Duodenal mucosa (tissue), 2 donors: ENCODE measurements at regions not wholly inside any gene's neighbourhood (a gene's known extent, or its start where the extent isn't known, plus 50 kb on each side); places are given as distances from the start of the nearest gene placed in this dataset.

ENCODE experiments used
- H3K27ac ChIP-seq: one replicate; pipeline ENCODE4 v1.7.0; 2013; ENCODE audit warnings: low read depth, low read length
- H3K27me3 ChIP-seq, 2 donors: one replicate each; pipeline ENCODE4 v1.7.0; 2013; ENCODE audit warnings: low read length in 2 of 2, control low read depth in 1 of 2; ENCODE audit not compliant: insufficient read depth in 2 of 2, control insufficient read depth in 1 of 2
- H3K36me3 ChIP-seq, 2 donors: one replicate each; pipeline ENCODE4 v1.7.0; 2013; ENCODE audit warnings: low read length in 2 of 2, control low read depth in 1 of 2; ENCODE audit not compliant: insufficient read depth in 2 of 2, control insufficient read depth in 1 of 2
- H3K4me1 ChIP-seq, 2 donors: one replicate each; pipeline ENCODE4 v1.7.0; 2013; ENCODE audit warnings: low read length in 2 of 2, control low read depth in 1 of 2; ENCODE audit not compliant: insufficient read depth in 2 of 2, control insufficient read depth in 1 of 2
- H3K4me3 ChIP-seq, 2 donors: one replicate each; pipeline ENCODE4 v1.7.0; 2013; ENCODE audit warnings: low read length in 2 of 2, low read depth in 1 of 2
- H3K9ac ChIP-seq, 2 donors: one replicate each; pipeline ENCODE4 v1.7.0; 2013; ENCODE audit warnings: low read length in 2 of 2, low read depth in 1 of 2
- H3K9me3 ChIP-seq, 2 donors: one replicate each; pipeline ENCODE4 v1.7.0; 2013; ENCODE audit warnings: low read length in 2 of 2, control low read depth in 1 of 2; ENCODE audit not compliant: control insufficient read depth in 1 of 2

DNA sequence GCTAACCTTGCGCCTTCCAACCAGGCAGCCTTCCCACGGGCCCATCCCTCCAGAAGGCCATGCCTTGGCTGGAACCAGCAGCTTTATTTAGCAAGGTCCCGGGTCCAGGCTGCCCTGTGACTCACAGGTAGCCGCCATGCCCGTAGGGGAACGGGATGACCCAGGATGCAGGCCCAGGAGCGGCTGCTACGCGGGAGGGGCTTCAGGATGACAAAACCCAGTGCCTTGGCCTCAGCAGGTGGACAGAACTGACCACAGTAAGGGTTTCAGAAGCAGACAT lies 63.3 kb downstream of the RTP5 start:
- H3K9me3 ChIP-seq: no peaks in the 10 kb centered on the region
- no peak overlapping the region for H3K27ac ChIP-seq

DNA sequence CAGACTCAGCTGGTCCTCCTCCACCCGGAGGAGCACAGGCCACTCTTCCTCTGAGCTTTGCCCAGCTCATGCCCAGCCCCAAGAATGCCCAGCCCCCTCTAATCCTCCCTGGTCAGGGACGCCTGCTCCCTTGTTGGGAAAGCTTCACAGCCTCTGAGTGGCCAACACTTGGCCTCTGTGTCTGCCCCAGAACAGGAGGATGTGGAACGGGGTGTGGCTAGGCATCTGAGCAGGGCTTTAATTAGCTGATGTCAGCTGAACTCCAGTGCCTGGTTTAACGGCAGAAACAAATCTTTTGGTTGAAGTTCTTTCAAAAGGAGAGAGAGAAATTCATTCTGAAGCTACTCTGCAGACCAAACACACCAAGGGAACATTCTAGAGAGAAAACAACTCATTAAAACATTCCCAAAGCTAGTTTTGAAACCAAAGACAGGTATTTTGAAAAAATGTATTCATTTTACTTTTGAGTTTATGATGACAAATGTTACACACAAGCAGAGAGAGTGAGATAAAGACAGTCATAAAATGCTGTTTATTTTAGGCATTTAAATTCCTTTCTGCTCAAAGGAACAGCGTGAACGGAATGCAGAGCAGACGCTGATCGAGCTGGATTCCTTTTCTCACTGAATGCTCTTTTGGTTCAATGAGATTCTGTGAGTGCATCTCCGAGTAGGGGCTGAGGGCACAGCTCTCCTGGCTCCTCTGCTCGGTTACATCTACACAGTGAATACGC lies 63.8 kb downstream of the RTP5 start:
- no peak overlapping the region for H3K4me3 ChIP-seq
- no peak overlapping the region for H3K27ac ChIP-seq
- no peaks in the 10 kb centered on the region for H3K9me3 ChIP-seq
- no peaks in the 10 kb centered on the region for H3K36me3 ChIP-seq
- no peaks in the 10 kb centered on the region for H3K27me3 ChIP-seq
- peaks cover 0 to 4% of the 10 kb centered on the region in 2 donors for H3K4me1 ChIP-seq
- no peak overlapping the region for H3K9ac ChIP-seq

More for the DNA sequence above, 63.3 kb downstream of the RTP5 start:
- no peaks in the 10 kb centered on the region for H3K36me3 ChIP-seq
- H3K9ac ChIP-seq: no peak overlapping the region
- H3K4me3 ChIP-seq: no peak overlapping the region
- peaks cover 0 to 4% of the 10 kb centered on the region in 2 donors for H3K4me1 ChIP-seq
- no peaks in the 10 kb centered on the region for H3K27me3 ChIP-seq

DNA sequence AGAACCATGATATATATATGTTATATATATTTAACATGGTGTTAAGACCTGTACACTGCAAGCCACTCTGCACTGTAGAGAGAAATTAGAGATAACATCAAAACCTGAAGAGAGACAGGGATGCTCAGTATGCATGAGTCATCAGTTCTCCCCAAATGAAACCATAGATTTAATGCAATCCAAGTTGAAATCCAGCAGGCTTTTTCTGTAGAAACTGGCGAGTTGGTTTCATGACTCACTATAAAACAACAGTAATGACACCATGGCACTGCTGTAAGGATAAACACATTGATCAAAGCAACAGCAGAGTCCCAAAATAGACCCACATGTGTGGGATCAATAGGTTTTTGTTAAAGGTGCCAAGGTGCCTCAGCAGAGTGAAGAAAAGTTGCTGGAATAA lies 65.8 kb downstream of the RTP5 start:
- Histone ChIP-seq H3K27ac (no peak overlapping the region), H3K27me3 (no peaks in the 10 kb centered on the region), H3K9me3 (peaks cover 0 to 1% of the 10 kb centered on the region in 2 donors), H3K36me3 (no peaks in the 10 kb centered on the region), H3K4me1 (peaks cover 0 to 4% of the 10 kb centered on the region in 2 donors), H3K4me3 (no peak overlapping the region), H3K9ac (no peak overlapping the region)

DNA sequence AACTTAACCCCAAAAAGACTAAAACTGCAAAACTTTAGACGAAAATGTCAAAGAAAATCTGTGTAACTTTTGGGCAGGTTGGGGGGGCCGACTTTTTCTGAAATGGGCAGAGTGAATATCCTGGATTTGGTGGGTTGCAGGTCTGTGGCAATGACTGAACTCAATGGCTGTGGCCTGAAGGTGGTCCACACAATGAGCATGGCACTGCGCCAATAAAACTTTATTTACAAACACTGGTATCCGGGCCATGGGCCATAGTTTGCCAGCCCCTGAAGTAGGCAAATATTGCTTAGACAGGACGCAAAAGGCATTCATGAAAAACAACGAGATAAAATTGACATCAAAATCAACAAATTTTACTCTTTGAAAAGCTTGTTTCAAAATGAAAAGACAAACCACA lies 66.2 kb downstream of the RTP5 start:
- H3K4me3 ChIP-seq: no peak overlapping the region
- H3K27ac ChIP-seq: no peak overlapping the region
- H3K9ac ChIP-seq: no peak overlapping the region
- peaks cover 3 to 5% of the 10 kb centered on the region in 2 donors for H3K9me3 ChIP-seq
- H3K36me3 ChIP-seq: no peaks in the 10 kb centered on the region
- no peaks in the 10 kb centered on the region for H3K27me3 ChIP-seq
- H3K4me1 ChIP-seq: peaks cover 0 to 4% of the 10 kb centered on the region in 2 donors

DNA sequence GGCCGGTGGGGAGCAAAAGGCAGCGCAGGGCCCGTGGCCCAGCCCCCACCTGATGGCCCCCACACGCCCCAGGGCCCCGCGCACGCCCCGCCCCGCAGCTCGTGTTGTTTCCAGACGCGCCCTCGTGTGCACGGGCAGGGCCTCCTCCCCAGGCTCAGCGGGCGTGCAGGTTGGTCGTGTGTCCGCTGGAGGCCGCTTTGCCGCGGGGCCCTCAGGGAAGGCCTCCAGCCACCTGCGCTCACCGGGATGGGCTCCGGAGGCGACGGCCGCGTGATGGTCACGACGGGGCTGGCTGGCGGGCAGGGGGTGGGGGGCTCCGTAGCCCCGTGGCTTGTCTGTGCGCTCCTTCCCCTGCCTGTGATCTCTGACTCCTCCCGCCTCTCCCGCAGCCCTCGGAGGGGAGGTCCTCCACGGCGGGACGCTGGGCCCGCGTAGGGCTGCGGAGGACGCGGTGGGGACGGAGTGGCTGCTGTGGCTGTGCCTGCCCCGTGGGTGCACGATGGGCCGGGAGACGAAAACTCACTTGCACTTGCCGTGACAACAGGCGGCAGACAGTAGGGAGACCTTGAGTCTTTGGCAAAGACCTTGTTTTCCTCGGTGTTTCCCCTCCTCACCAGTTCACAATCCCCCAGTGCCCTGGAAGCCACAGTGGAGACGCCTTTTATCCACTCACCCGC lies 67.1 kb downstream of the RTP5 start:
- Histone ChIP-seq H3K27me3 (no peaks in the 10 kb centered on the region), H3K4me3 (no peak overlapping the region), H3K36me3 (no peaks in the 10 kb centered on the region), H3K9me3 (peaks cover 3 to 5% of the 10 kb centered on the region in 2 donors), H3K27ac (no peak overlapping the region), H3K4me1 (peaks cover 0 to 4% of the 10 kb centered on the region in 2 donors), H3K9ac (no peak overlapping the region)

DNA sequence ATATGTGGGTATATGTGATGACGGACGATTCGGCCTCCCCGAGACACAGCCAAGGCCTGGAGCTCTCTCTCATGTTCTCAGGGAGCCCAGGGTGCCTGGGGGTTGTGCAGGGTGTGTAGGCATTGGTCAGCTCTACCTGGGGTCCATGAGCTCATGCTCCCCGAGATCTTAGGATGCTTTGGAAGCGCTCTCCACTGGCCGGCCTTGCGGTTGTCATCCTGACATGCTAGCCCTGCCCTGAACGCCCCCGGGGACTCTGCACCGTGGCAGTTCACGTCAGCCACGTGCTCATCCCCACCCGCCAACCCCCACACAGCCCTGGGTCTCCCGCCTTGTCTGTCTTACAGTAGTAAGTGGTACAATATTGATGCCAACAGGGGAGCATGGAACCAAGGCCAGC lies 67.8 kb downstream of the RTP5 start:
- Histone ChIP-seq H3K27me3 (no peaks in the 10 kb centered on the region), H3K9ac (no peak overlapping the region), H3K4me3 (no peak overlapping the region), H3K36me3 (no peaks in the 10 kb centered on the region), H3K4me1 (peaks cover 3 to 4% of the 10 kb centered on the region in 2 donors), H3K9me3 (peaks cover 3 to 5% of the 10 kb centered on the region in 2 donors), H3K27ac (no peak overlapping the region)

DNA sequence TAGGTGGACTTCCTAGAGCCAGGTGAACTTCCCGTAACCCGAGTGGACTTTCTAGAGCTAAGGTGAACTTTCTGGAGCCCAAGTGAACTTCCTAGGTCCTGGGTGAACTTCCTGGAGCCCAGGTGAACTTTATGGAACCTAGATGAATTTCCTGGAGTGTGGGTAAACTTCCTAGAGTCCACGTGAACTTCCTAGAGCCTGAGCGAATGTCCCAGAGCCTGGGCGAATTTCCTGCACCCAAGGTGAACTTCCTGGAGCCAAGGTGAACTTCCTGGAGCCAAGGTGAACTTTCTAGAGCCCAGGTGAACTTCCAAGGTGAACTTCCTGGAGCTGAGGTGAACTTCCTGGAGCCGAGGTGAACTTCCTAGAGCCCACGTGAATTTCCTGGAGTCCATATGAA lies 70.0 kb downstream of the RTP5 start:
- H3K27ac ChIP-seq: no peak overlapping the region
- H3K4me1 ChIP-seq: peaks cover 0 to 3% of the 10 kb centered on the region in 2 donors
- no peaks in the 10 kb centered on the region for H3K36me3 ChIP-seq
- H3K4me3 ChIP-seq: no peak overlapping the region
- no peaks in the 10 kb centered on the region for H3K27me3 ChIP-seq
- H3K9me3 ChIP-seq: peaks cover 3 to 5% of the 10 kb centered on the region in 2 donors
- H3K9ac ChIP-seq: no peak overlapping the region

DNA sequence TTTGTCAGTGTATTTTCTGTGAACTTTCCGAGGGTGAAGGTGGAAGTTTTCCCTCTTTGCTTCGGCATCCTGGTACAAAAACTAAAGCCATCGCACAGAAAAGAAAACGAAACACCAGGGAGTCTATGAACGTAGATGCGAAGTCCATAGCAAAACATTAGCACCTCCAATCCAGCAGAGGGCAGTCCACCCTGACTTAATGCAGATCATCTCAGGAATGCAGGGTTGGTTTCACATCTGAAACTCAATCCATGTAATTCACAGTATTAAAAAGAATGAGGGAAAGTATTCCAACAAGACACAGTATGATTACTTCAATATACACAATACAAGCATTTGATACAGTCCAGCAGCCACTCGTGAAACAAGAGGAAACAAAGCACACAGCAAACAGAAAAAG lies 70.8 kb downstream of the RTP5 start:
- no peak overlapping the region for H3K4me3 ChIP-seq
- H3K9me3 ChIP-seq: peaks cover 3 to 5% of the 10 kb centered on the region in 2 donors
- H3K4me1 ChIP-seq: peaks cover 0 to 3% of the 10 kb centered on the region in 2 donors
- no peaks in the 10 kb centered on the region for H3K27me3 ChIP-seq
- no peak overlapping the region for H3K9ac ChIP-seq
- H3K36me3 ChIP-seq: no peaks in the 10 kb centered on the region
- H3K27ac ChIP-seq: no peak overlapping the region

DNA sequence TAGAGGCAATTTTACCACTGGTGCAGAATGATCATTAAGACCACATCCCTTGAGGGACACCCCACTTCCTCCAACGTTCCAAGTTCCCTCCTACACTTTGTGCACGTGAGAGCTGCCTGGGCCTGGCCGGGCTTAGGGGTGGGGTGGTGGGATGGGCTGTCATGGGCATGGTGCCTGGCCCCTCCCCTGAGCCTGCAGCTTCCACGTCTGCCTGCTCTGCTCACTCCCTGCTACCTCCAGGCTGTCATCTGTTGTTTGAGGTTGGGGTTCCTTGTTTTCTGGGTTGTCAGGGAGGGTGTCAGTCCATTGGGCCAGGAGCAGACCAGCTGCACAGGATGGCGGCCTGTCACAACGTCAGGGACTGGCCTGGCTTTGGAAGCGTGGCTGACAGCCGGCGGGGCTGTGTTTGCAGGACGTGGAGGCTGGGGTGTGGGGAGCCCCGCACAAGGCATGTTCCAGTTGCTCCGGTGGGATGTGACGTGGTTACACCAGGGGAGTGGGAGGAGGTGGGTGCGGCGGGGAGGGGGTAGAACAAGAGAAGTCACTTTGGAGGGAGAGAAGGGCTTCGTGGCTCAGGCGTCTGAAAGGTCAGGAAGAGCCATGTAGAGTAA lies 72.3 kb downstream of the RTP5 start:
- no peak overlapping the region for H3K9ac ChIP-seq
- H3K27me3 ChIP-seq: no peaks in the 10 kb centered on the region
- no peaks in the 10 kb centered on the region for H3K36me3 ChIP-seq
- H3K27ac ChIP-seq: no peak overlapping the region
- H3K9me3 ChIP-seq: peaks cover 3 to 5% of the 10 kb centered on the region in 2 donors
- peaks cover 0 to 3% of the 10 kb centered on the region in 2 donors for H3K4me1 ChIP-seq
- H3K4me3 ChIP-seq: no peak overlapping the region

DNA sequence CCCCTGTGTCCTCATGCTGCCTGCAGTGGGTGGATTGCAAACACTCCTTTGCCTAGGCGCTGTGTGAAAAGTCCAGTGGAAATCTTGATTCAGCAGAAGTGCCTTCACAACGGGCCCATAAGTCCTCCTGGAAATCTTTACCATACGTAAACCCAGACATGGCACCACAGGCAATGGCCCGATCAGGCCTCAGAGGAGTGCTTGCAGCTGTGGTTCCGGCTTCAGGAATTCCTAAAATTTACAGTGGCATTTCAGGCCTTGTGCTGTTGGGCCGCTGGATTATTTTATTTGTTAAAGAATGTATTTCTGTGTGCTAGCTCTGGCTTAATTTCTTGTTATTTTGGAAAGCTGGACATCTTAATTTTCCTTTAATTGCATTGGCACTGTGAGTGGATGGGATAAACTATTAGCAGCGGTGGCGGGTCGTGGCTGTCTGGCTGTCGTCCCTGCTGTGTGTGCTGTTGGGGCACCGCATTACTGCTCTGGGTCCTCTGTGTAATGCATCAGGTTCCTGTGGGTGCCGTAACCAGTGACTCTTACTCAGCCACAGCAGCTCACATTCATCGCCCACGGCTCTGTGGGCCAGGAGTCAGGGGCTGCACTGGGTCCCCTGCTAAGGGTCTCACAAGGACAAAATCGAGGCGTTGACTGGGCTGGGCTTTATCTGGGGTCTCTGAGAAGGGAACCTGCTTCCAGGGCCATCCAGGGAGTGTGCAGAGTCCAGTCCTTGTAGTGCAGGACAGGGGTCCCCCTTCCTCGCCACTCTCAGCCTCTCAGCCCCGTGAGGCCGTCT lies 73.1 kb downstream of the RTP5 start:
- no peak overlapping the region for H3K4me3 ChIP-seq
- no peak overlapping the region for H3K27ac ChIP-seq
- H3K27me3 ChIP-seq: no peaks in the 10 kb centered on the region
- H3K9ac ChIP-seq: no peak overlapping the region
- H3K36me3 ChIP-seq: no peaks in the 10 kb centered on the region
- peaks cover 0 to 3% of the 10 kb centered on the region in 2 donors for H3K4me1 ChIP-seq
- peaks cover 3 to 5% of the 10 kb centered on the region in 2 donors for H3K9me3 ChIP-seq
